HCT116 (cell line): ENCODE measurements at regions not wholly inside any gene's neighbourhood (a gene's known extent, or its start where the extent isn't known, plus 50 kb on each side); places are given as distances from the start of the nearest gene placed in this dataset.

ENCODE experiments used
- ATAC-seq: fragments of 200-7000 bp; cut with Tn5 transposase; 2 replicates; pipeline ENCODE4 v1.9.1; 2020; ENCODE audit warnings: mild to moderate bottlenecking, moderate library complexity
- BruUV-seq: library from RNA; stranded (reverse); fragments of 400-500 nt; replicated peaks from 2 replicates; lab custom pipeline; 2021; lab: Mats Ljungman, UMichigan
- CTCF ChIA-PET: fragments of 300-600 bp; sonication (Branson Sonifier 250); formaldehyde crosslinking; loops from one replicate; lab custom pipeline; 2021; ENCODE audit warnings: antibody characterized with exemption; lab: Charles Lee
- POLR2A ChIA-PET: fragments of 300-600, 350-600 bp; sonication (Branson Sonifier 250); formaldehyde crosslinking; loops from one replicate; lab custom pipeline; 2021; ENCODE audit warnings: antibody characterized with exemption; lab: Charles Lee
- RAD21 ChIA-PET, 2 experiments: fragments of 300-600 bp; sonication (Branson Sonifier 250); formaldehyde crosslinking; loops; one replicate each; lab custom pipeline; 2023; ENCODE audit warnings: low total read pairs in 2 of 2; ENCODE audit not compliant: uncharacterized antibody in 2 of 2, unreplicated experiment in 2 of 2, low non-redundant PET in 1 of 2; lab: Charles Lee
- DNase-seq: peaks from one replicate; pipeline ENCODE4 v3.0.0-alpha.2; 2010; ENCODE audit warnings: low read depth, low spot score
- H2AFZ ChIP-seq: fragments of 200-600 bp; shearing (Covaris generic), sonication (generic); 2 replicates; pipeline ENCODE4 v1.6.1; 2017; ENCODE audit warnings: low read depth, mixed run types, mixed read lengths, antibody characterized with exemption, low read length; ENCODE audit not compliant: poor library complexity, severe bottlenecking
- H3K27ac ChIP-seq: 2 replicates; pipeline ENCODE4 v1.5.1; 2012; ENCODE audit warnings: low read depth, low read length
- H3K27me3 ChIP-seq: fragments of 200-600 bp; sonication (generic); 2 replicates; pipeline ENCODE4 v1.6.1; 2016; ENCODE audit warnings: mixed run types, low read length, mixed read lengths; ENCODE audit not compliant: insufficient read depth
- H3K36me3 ChIP-seq, 2 experiments: fragments of 200-500 bp in 1 of 2; fragments of 200-600 bp in 1 of 2; sonication (Bioruptor generic) in 1 of 2; sonication (generic) in 1 of 2; 2 replicates each; pipeline versions ENCODE4 v1.5.1 to v1.6.1; 2014 to 2016; ENCODE audit warnings: low read length in 2 of 2, inconsistent platforms in 1 of 2, mixed read lengths in 1 of 2, mixed run types in 1 of 2; ENCODE audit not compliant: insufficient read depth in 2 of 2, control insufficient read depth in 1 of 2
- H3K4me1 ChIP-seq, 2 experiments: fragments of 200-600 bp in 1 of 2; sonication (generic) in 1 of 2; 2 replicates each; pipeline versions ENCODE4 v1.5.1 to v1.6.1; 2012 to 2017; ENCODE audit warnings: low read length in 2 of 2, inconsistent platforms in 1 of 2, mild to moderate bottlenecking in 1 of 2, mixed read lengths in 1 of 2, mixed run types in 1 of 2, moderate library complexity in 1 of 2; ENCODE audit not compliant: insufficient read depth in 2 of 2, control insufficient read depth in 1 of 2
- H3K4me2 ChIP-seq: fragments of 200-600 bp; sonication (generic); 2 replicates; pipeline ENCODE4 v1.6.1; 2017; ENCODE audit warnings: mixed run types, low read length, mixed read lengths
- H3K4me3 ChIP-seq, 2 experiments: fragments of 200-600 bp in 1 of 2; sonication (generic) in 1 of 2; replicated peaks in 1 of 2; 2 replicates each; pipeline ENCODE4 v1.5.1; 2011 to 2016; ENCODE audit warnings: low read length in 2 of 2, control low read depth in 1 of 2, low read depth in 1 of 2, mild to moderate bottlenecking in 1 of 2, mixed read lengths in 1 of 2, mixed run types in 1 of 2
- H3K79me2 ChIP-seq: fragments of 200-600 bp; sonication (generic); 2 replicates; pipeline ENCODE4 v1.6.1; 2017; ENCODE audit warnings: mild to moderate bottlenecking, mixed run types, low read length, moderate library complexity, mixed read lengths; ENCODE audit not compliant: insufficient read depth
- H3K9ac ChIP-seq: fragments of 200-600 bp; sonication (generic); 2 replicates; pipeline ENCODE4 v1.6.1; 2016; ENCODE audit warnings: low read length, mixed read lengths
- H3K9me2 ChIP-seq: fragments of 200-600 bp; sonication (generic), shearing (Covaris generic); 2 replicates; pipeline ENCODE4 v1.6.1; 2017; ENCODE audit warnings: mixed run types, mild to moderate bottlenecking, moderate library complexity; ENCODE audit not compliant: insufficient read depth
- H3K9me3 ChIP-seq, 2 experiments: fragments of 200-500 bp in 1 of 2; fragments of 200-600 bp in 1 of 2; sonication (Bioruptor generic) in 1 of 2; sonication (generic) in 1 of 2; 2 replicates each; pipeline ENCODE4 v1.6.1; 2014 to 2017; ENCODE audit warnings: low read length in 2 of 2, mixed read lengths in 2 of 2, inconsistent platforms in 1 of 2, low read depth in 1 of 2, mild to moderate bottlenecking in 1 of 2, mixed run types in 1 of 2, moderate library complexity in 1 of 2; ENCODE audit not compliant: control insufficient read depth in 1 of 2, insufficient read depth in 1 of 2
- H4K20me1 ChIP-seq: fragments of 200-600 bp; sonication (generic), shearing (Covaris generic); 2 replicates; pipeline ENCODE4 v1.6.1; 2017; ENCODE audit warnings: mixed run types, mild to moderate bottlenecking, moderate library complexity; ENCODE audit not compliant: insufficient read depth
- CBX3 ChIP-seq: IDR thresholded peaks from 2 replicates; pipeline ENCODE4 v1.6.1; 2012; ENCODE audit warnings: low read depth
- CEBPB ChIP-seq: IDR thresholded peaks from 2 replicates; pipeline ENCODE4 v1.6.1; 2012; ENCODE audit warnings: low read depth
- CTCF ChIP-seq, 3 experiments: fragments of 200-600 bp in 1 of 3; sonication (generic) in 1 of 3; IDR thresholded peaks in 2 of 3; conservative IDR thresholded peaks in 1 of 3; 2 replicates each; pipeline ENCODE4 v1.5.1; 2012 to 2017; ENCODE audit warnings: low read depth in 2 of 3, low read length in 2 of 3, antibody characterized with exemption in 1 of 3, borderline replicate concordance in 1 of 3, control low read depth in 1 of 3, mild to moderate bottlenecking in 1 of 3, mixed read lengths in 1 of 3, mixed run types in 1 of 3, moderate library complexity in 1 of 3; ENCODE audit not compliant: insufficient read depth in 1 of 3
- EGR1 ChIP-seq: IDR thresholded peaks from 2 replicates; pipeline ENCODE4 v1.6.1; 2012; ENCODE audit warnings: low read depth
- EZH2 ChIP-seq: fragments of 200-600 bp; sonication (generic); IDR thresholded peaks from 2 replicates; pipeline ENCODE4 v1.6.1; 2017; ENCODE audit warnings: antibody characterized with exemption, mixed run types
- EZH2phosphoT487 ChIP-seq: fragments of 200-600 bp; IDR thresholded peaks from 2 replicates; pipeline ENCODE4 v1.6.1; 2018; ENCODE audit warnings: antibody characterized with exemption, borderline replicate concordance
- FOSL1 ChIP-seq: IDR thresholded peaks from 2 replicates; pipeline ENCODE4 v1.6.1; 2012; ENCODE audit warnings: low read depth
- JUND ChIP-seq: IDR thresholded peaks from 2 replicates; pipeline ENCODE4 v1.6.1; 2012
- MAX ChIP-seq: IDR thresholded peaks from 2 replicates; pipeline ENCODE4 v1.6.1; 2012
- SP1 ChIP-seq: IDR thresholded peaks from 2 replicates; pipeline ENCODE4 v1.6.1; 2012; ENCODE audit warnings: low read depth
- SRF ChIP-seq: IDR thresholded peaks from 2 replicates; pipeline ENCODE4 v1.6.1; 2012; ENCODE audit warnings: low read depth
- TCF7L2 ChIP-seq: IDR thresholded peaks from 2 replicates; pipeline ENCODE4 v1.7.0; 2011; ENCODE audit warnings: borderline replicate concordance, inconsistent platforms; ENCODE audit not compliant: insufficient read depth, insufficient read length; ENCODE audit errors: extremely low read depth
- YY1 ChIP-seq: IDR thresholded peaks from 2 replicates; pipeline ENCODE4 v1.6.1; 2011; ENCODE audit warnings: low read length, low read depth, moderate library complexity, mild to moderate bottlenecking; ENCODE audit not compliant: insufficient replicate concordance; ENCODE audit errors: extremely low read depth
- ZFX ChIP-seq: fragments of 450-650 bp; IDR thresholded peaks from 2 replicates; pipeline ENCODE4 v1.6.1; 2017
- ZNF274 ChIP-seq: fragments of 200-500 bp; sonication (Bioruptor generic); IDR thresholded peaks from 2 replicates; pipeline ENCODE4 v1.6.1; 2014; ENCODE audit warnings: mild to moderate bottlenecking, low read depth, low read length, inconsistent platforms
- intact Hi-C: fragments of 100-400 bp; cut with micrococcal nuclease; formaldehyde crosslinking; loops from 2 replicates; pipeline ENCODE4 v1.10.0; 2022
- TF ChIP-seq, protein P1 (sequence below): IDR thresholded peaks from 2 replicates; pipeline ENCODE4 v1.6.1; 2012
- TF ChIP-seq, protein P2 (sequence below): IDR thresholded peaks from 2 replicates; pipeline ENCODE4 v1.6.1; 2011; ENCODE audit warnings: mild to moderate bottlenecking, low read length, moderate library complexity; ENCODE audit not compliant: insufficient replicate concordance; ENCODE audit errors: extremely low read depth

DNA sequence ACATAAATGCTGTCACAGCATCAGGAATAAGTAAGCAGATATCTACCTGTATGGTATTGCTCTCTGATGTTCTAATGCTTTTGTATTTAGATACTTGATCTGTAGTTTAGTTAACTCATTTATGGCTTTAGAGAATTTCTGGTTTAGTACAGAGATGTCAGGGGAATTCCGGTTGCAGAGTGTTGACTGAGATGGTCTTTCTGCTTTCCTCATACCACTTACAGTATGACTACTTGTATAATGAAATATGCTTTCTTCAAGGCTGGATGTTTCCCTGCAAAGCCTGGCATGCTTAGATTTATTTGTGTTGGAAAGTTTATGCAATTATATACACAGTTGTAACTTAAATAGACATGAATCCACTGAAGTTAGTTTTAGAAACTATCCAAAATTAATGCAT is 278.4 kb downstream of the CDH26 start:
- Histone ChIP-seq H3K9me3 (no peaks in the 10 kb centered on the region; a peak in 1 of 4 replicates), H3K36me3 (no peaks in the 10 kb centered on the region), H3K9me2 (no peaks in the 10 kb centered on the region), H3K9ac (no peak overlapping the region), H3K79me2 (no peaks in the 10 kb centered on the region), H3K4me2 (no peak overlapping the region), H4K20me1 (no peaks in the 10 kb centered on the region), H3K4me1 (no peaks in the 10 kb centered on the region), H3K4me3 (no peak overlapping the region), H3K27ac (no peak overlapping the region), H3K27me3 (0 out of 2 replicates have a peak, but pooled peaks cover 4% of the 10 kb centered on the region), H2AFZ (no peak overlapping the region)
- no peak for ATAC-seq
- ChIA-PET CTCF (no interaction called here), RAD21 (no interaction called here), POLR2A (no interaction called here)
- TF ChIP-seq CTCF (IDR thresholded peaks at IDR 0.05 in 2 of 3, conservative IDR thresholded peaks at IDR 0.05 in 1 of 3; ENCODE audit: borderline replicate concordance in 1 of 3, insufficient read depth in 1 of 3, low read depth in 2 of 3, low read length in 2 of 3) (no peak), MAX (no peak), EGR1 (no peak), SRF (no peak), SP1 (no peak), EZH2phosphoT487 (no peak), JUND (no peak), FOSL1 (no peak), CBX3 (no peak)
- DNase-seq = no peak
- no TSS peak for BruUV-seq
- intact Hi-C loops = no loop called here

DNA sequence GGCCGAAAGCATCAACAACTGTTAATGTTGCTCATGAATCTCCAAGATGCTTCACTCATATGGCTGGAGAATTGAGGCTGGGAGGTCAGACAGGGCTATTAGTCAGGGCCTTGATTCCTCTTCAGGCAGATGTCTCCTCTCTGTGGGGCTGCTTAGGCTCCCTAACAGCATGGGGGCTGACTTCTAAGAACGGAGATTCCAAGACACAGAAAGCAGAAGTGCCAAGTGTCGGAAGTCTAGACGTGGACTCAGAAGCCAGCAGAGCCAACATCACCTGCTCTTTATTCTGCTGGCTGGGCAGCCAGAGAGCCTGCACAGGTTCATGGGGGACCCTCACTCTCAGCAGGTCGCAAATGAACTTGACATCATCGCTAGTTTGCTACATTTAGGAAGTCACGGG is 279.8 kb downstream of the CDH26 start:
- Histone ChIP-seq H2AFZ (no peak overlapping the region), H3K79me2 (no peaks in the 10 kb centered on the region), H3K9me2 (no peaks in the 10 kb centered on the region), H3K4me1 (no peaks in the 10 kb centered on the region), H3K9ac (no peak overlapping the region), H3K36me3 (no peaks in the 10 kb centered on the region), H3K4me2 (no peak overlapping the region), H3K9me3 (no peaks in the 10 kb centered on the region), H3K27me3 (0 out of 2 replicates have a peak, but pooled peaks cover 4% of the 10 kb centered on the region), H3K27ac (no peak overlapping the region), H3K4me3 (no peak overlapping the region), H4K20me1 (no peaks in the 10 kb centered on the region)
- no TSS peak for BruUV-seq
- ATAC-seq (no peak), DNase-seq (no peak)
- CTCF ChIA-PET = no interaction called here
- intact Hi-C loops = no loop called here
- POLR2A ChIA-PET = no interaction called here
- RAD21 ChIA-PET = no interaction called here
- TF ChIP-seq MAX (no peak), ZNF274 (no peak), EGR1 (no peak), EZH2phosphoT487 (no peak), ZFX (no peak), CEBPB (no peak), SP1 (no peak), TCF7L2 (no peak), CBX3 (no peak), EZH2 (no peak), YY1 (no peak)
- TF ChIP-seq, protein P1, sequence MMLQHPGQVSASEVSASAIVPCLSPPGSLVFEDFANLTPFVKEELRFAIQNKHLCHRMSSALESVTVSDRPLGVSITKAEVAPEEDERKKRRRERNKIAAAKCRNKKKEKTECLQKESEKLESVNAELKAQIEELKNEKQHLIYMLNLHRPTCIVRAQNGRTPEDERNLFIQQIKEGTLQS = no peak
- TF ChIP-seq, protein P2, sequence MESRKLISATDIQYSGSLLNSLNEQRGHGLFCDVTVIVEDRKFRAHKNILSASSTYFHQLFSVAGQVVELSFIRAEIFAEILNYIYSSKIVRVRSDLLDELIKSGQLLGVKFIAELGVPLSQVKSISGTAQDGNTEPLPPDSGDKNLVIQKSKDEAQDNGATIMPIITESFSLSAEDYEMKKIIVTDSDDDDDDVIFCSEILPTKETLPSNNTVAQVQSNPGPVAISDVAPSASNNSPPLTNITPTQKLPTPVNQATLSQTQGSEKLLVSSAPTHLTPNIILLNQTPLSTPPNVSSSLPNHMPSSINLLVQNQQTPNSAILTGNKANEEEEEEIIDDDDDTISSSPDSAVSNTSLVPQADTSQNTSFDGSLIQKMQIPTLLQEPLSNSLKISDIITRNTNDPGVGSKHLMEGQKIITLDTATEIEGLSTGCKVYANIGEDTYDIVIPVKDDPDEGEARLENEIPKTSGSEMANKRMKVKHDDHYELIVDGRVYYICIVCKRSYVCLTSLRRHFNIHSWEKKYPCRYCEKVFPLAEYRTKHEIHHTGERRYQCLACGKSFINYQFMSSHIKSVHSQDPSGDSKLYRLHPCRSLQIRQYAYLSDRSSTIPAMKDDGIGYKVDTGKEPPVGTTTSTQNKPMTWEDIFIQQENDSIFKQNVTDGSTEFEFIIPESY = no peak
